ENCODE measurements at regions not wholly inside any gene's neighbourhood (a gene's known extent, or its start where the extent isn't known, plus 50 kb on each side); places are given as distances from the start of the nearest gene placed in this dataset.

GRCh38 chr13:23957981-23958380 lies 60.7 kb upstream of the C1QTNF9B start:
- no peak for TF ChIP-seq CTCF (IDR thresholded peaks at IDR 0.05)
- no peak for TF ChIP-seq POLR2A (IDR thresholded peaks at IDR 0.05)

Measured in heart left ventricle (tissue), 13 donors.